Suprapubic skin (tissue), 4 donors: ENCODE measurements at regions not wholly inside any gene's neighbourhood (a gene's known extent, or its start where the extent isn't known, plus 50 kb on each side); places are given as distances from the start of the nearest gene placed in this dataset.

Experiments
- CTCF ChIP-seq, 2 donors: fragments of 200-600 bp in 1 of 2; fragments of 450-650 bp in 1 of 2; sonication (generic) in 1 of 2; IDR thresholded peaks; one replicate each; pipeline ENCODE4 v1.5.1; 2016 to 2019; ENCODE audit warnings: antibody characterized with exemption in 2 of 2, mild to moderate bottlenecking in 1 of 2, moderate library complexity in 1 of 2
- POLR2A ChIP-seq, 2 donors: fragments of 450-650 bp; IDR thresholded peaks; one replicate each; pipeline ENCODE4 v1.6.1; 2017; ENCODE audit warnings: antibody characterized with exemption in 2 of 2, mild to moderate bottlenecking in 2 of 2, moderate library complexity in 2 of 2
- POLR2AphosphoS5 ChIP-seq, 3 donors: sonication (generic); formaldehyde crosslinking; IDR thresholded peaks; one replicate each; pipeline ENCODE4 v1.6.1; 2017; ENCODE audit warnings: antibody characterized with exemption in 3 of 3

DNA sequence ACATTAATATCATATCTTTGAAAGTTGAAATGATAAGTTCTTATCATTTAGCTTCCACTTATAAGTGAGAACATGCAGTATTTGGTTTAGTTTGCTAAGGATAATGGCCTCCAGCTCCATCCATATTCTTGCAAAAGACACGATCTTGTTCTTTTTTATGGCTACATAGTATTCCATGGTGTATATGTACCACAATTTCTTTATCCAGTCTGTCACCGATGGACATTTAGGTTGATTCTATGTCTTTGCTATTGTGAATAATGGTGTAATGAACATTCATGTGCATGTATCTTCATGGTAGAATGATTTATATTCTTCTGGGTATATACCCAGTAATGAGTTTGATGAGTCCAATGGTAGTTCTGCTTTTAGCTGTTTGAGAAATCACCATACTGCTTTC lies 135.0 kb upstream of the PRR16 start:
- TF ChIP-seq CTCF (IDR thresholded peaks at IDR 0.05) (no peak), POLR2AphosphoS5 (IDR thresholded peaks at IDR 0.05) (no peak), POLR2A (IDR thresholded peaks at IDR 0.05) (no peak)
